NCI-H146 treated with DMSO at 0.1 percent for 48 hours (cell line): ENCODE measurements at regions not wholly inside any gene's neighbourhood (a gene's known extent, or its start where the extent isn't known, plus 50 kb on each side); places are given as distances from the start of the nearest gene placed in this dataset.
"Not testable (repeated sequence)": the region's sequence is repeated elsewhere in the genome, so short reads cannot be mapped to it uniquely, and the experiment has no call there.

Experiments
- DNase-seq: peaks from one replicate; lab custom pipeline; 2025; ENCODE audit not compliant: unreplicated experiment; lab: John Stamatoyannopoulos, UW

- DNase-seq, result no peak
These were observed 60.6 kb upstream of the SYK start for GRCh38 chr9:90741036-90741435.

- no peak for DNase-seq
These were observed 63.9 kb upstream of the SYK start for GRCh38 chr9:90737742-90738141.

DNA sequence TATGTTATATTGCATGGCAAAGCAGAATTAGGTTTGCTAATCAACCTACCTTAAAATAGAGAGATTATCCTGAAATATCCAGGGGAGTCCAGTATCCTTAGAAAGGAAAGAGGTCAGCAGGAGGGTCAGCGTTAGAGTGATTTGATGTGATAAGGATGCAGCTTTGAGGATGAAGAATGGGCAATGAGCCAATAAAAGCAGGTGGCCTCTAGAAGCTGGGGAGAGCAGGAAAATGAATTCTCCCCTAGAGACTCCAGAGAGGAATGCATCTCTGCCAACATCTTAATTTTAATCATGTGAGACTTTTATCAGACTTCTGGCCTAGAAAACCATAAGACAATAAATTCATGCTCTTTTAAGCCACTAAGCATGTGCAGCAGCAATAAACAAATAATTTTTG is 65.7 kb upstream of the SYK start:
- DNase-seq, result peak; percentile 47

DNA sequence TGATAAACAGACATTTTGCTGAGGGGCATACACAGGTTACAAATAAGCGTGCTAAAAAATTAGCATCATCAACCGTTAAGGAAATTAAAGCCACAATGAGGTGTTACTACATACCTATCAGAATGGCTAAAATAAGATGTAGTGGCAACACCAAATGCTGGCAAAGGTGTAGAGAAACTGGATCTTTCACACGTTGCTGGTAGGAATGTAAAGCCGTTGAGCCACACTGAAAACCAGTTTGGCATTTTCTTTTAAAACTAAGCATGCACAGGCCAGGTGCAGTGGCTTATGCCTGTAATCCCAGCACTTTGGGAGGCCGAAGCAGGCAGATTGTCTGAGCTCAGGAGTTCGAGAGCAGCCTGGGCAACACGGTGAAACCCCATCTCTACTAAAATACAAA is 67.0 kb upstream of the SYK start:
- DNase-seq, result no peak

DNA sequence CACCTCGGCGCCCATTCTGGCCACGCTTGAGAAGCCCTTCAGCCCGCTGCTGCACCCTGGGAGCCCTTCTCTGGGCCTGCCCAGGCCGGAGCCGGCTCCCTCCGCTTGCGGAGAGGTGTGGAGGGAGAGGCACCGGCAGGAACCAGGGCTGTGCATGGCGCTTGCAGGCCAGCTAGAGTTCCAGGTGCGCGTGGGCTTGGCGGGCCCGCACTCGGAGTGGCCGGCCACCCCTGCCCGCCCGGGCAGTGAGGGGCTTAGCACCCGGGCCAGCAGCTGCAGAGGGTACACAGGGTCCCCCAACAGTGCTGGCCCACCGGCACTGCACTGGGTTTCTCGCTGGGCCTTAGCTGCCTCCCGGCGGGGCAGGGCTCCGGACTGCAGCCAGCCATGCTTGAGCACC is 72.3 kb upstream of the SYK start:
- DNase-seq, result no peak

DNA sequence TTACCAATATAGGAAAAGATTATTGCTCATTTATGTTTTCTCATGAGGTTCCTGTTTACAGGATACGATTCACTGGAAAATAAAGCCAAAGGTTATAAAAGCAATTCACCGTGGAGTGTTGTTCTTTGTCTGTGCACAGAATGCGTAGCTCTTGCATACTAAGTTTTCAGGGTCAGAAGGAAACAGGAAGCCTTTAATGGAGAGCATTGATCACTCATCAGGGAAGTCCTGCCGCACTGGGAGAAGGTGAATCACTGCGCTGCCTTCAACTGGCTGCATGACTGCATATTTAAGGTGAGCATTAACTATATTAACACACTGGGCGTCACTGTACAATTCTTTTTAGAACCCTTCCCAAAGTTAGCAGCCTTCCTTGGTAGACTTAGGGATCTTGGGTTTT is 74.1 kb upstream of the SYK start:
- DNase-seq, result no peak

DNA sequence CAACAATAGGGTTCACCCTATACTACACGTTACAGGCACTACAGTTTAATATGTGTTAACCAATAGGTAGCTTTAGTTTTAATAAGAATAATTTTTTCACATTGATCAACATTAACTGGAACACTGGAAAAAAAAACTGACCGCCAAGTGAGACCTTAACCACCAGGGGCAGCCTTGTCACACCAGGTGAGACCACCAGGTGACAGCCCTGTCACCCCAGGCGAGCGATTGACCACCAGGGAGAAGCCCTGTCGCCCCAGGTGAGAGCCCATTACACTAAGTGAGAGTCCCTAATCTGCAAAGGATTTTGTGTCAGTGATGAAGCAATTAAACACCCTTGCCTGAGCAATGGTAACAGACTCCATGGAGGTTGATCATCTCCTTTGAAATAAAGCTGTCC is 75.4 kb upstream of the SYK start:
- peak; percentile 57 for DNase-seq

- DNase-seq, result no peak
These were observed 76.7 kb upstream of the SYK start for GRCh38 chr9:90724880-90725279.

DNA sequence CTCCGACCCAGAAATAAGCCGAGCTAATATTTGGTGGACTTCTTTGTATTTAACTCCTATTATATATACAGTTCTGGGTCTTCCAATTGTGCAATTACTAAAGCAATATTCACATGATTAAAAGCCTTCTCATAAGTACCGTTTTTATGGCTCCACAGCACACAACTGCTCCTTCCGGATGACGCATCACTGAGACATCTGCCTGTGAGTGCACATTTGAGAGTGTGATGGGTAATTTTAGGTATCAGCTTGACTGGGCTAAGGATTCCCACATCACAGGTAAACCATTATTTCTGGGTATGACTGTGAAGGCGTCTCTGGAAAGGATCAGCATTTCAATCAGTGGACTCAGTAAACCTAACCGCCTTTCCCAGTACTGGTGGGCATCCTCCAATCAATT is 77.5 kb upstream of the SYK start:
- no peak for DNase-seq

- DNase-seq, result no peak
These were observed 79.4 kb upstream of the DIRAS2 start for GRCh38 chr9:90722071-90722470.

DNA sequence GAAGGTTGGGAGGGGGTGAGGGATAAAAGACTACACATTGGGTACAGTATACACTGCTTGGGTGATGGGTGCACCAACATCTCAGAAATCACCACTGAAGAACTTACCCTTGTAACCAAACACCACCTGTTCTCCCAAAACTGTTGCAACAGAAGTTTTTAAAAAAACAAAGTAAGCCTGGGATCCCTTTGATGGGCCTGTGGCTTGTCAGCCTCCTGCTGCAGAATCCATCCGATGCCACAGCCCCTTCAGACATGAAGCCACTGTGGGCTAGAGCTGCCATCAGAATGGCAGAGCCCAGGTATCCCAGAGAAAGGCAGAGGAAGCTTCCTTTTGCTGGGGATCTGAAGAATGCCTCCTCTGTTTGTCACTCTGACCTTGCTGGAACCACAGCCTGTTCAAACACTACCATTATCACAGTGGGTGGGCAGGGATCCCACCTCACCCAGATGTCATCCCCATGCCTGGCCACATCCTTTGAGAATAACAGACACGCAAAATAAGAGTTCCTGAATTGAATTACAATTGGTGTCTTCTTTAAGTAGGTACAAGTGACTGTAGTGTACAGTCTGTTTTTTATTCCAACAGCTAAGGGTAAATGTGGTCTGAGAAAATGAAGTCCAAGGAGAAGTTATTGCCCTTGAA is 78.1 kb upstream of the DIRAS2 start:
- DNase-seq, result peak; percentile 14

GRCh38 chr9:90706230-90706629 is 63.6 kb upstream of the DIRAS2 start:
- no peak for DNase-seq

DNA sequence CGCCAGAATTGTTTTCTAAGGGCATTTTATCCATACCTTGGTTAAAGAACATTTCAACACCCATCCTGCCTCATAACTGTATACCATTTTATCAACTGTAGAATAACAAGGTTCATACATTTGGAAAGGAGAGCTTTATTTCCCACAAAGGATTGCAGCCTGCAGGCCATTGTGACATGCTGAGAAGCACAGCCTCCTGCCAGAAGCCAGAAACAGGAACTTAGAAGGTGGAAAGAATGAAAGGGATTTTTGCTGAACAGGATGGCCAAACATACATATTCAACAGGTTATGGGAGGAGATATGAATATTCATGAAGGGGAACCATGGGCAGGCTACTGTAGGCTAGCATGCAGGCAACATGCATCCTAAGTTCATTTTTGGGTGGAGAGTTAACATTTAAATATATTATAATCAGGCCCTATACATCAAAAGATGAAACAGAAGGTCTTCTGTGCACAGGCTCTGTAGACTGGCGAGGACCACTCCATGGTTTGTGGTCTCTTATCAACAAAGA is 59.9 kb upstream of the DIRAS2 start:
- DNase-seq, result no peak

DNA sequence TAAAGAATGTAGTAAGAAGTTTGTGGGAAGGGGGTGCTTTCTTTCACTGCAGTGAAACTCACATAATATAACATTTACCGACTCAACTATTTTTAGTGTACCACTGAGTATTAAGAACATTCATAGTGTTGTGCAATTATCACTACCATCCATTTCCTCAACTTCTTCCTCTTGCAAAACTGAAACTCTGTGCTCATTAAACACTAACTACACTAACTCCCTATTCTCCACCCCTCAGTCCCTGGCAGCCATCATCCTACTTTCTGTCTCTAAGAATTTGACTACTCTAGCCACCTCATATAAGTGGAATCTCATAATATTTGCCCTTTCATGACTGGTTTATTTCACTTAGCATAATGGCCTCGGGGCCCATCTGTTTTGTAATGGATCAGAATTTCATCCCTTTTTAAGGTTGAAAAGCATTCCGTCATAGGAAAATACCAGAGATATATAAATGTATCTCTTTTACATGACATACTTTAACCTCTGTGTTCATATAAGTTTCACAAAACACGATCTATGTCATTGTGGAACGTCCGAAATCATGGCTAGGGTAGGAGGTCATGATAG is 56.3 kb upstream of the DIRAS2 start:
- no peak for DNase-seq

- no peak for DNase-seq
These were observed 55.2 kb upstream of the DIRAS2 start for GRCh38 chr9:90697808-90698207.

DNA sequence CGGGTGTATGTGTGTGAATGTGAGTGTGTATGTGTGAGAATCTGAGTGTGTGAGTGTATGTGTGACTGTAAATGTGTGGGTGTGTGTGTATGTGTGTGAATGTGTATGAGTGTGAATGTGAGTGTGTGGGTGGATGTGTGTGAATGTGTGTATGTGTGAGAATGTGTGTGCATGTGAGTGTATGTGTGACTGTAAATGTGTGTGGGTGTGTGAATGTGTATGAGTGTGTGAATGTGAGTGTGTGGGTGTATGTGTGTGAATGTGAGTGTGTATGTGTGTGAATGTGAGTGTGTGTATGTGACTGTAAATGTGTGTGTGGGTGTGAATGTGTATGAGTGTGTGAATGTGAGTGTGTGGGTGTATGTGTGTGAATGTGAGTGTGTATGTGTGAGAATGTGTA is 51.6 kb upstream of the DIRAS2 start:
- DNase-seq, result not testable (repeated sequence)
